ENCODE measurements at regions not wholly inside any gene's neighbourhood (a gene's known extent, or its start where the extent isn't known, plus 50 kb on each side); places are given as distances from the start of the nearest gene placed in this dataset.
A peak's percentile ranks its signal among the peaks of the same experiment; 100 is the strongest.

DNA sequence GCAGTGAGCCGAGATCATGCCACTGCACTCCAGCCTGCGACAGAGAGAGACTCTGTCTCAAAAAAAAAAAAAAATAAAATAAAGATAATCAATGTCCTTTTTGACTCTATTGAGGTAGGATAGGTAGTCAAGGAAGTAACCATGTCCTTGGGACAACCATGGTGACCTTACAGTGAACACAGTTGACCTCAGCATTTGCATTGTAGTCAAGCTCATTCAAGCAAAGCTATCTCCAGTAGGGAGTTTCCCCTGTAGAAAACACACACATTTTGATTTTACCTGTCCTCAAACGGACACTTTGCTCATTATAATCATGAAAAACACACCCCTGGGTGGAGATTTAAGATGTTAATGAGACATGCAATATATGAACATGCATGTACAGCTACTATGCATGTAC is 171.7 kb downstream of the KIF20B start:
- no peaks in the 10 kb centered on the region for H3K4me1 ChIP-seq (ENCODE audit: insufficient read depth, low read length)
- no peaks in the 10 kb centered on the region for H3K9me3 ChIP-seq (ENCODE audit: insufficient read depth, low read depth, low read length)
- no peak for DNase-seq (ENCODE audit: low read depth)
- no peaks in the 10 kb centered on the region for H4K20me1 ChIP-seq (ENCODE audit: insufficient read depth, low read length)
- Mint-ChIP-seq H3K36me3 (ENCODE audit: low read depth, unreplicated experiment) (no peaks in the 10 kb centered on the region), H3K4me3 (ENCODE audit: unreplicated experiment) (no peak overlapping the region), H3K27ac (ENCODE audit: unreplicated experiment) (no peak overlapping the region), H3K9me3 (ENCODE audit: unreplicated experiment) (peaks cover 2% of the 10 kb centered on the region), H3K27me3 (ENCODE audit: low read depth, unreplicated experiment) (peaks cover 3% of the 10 kb centered on the region), H3K4me1 (ENCODE audit: low read depth, unreplicated experiment) (no peaks in the 10 kb centered on the region)
- no peaks in the 10 kb centered on the region for H3K79me2 ChIP-seq (ENCODE audit: insufficient read depth, low read length)
- no peak overlapping the region for H3K4me3 ChIP-seq (ENCODE audit: insufficient read depth, low read depth, low read length)
- FAIRE-seq: no peak
- no peaks in the 10 kb centered on the region for H3K27me3 ChIP-seq (ENCODE audit: insufficient read depth, low read length)
- H3K27ac ChIP-seq (ENCODE audit: low read depth, low read length): no peak overlapping the region
- no peak overlapping the region for H3K9ac ChIP-seq (ENCODE audit: low read length)
- H2AFZ ChIP-seq (ENCODE audit: low read depth, low read length): no peak overlapping the region
- H3K4me2 ChIP-seq (ENCODE audit: low read length): no peak overlapping the region
- H3K36me3 ChIP-seq (ENCODE audit: insufficient read depth, low read length): no peaks in the 10 kb centered on the region
- TF ChIP-seq EZH2 (IDR thresholded peaks at IDR 0.05; ENCODE audit: insufficient read depth, low read length) (no peak), CTCF (IDR thresholded peaks at IDR 0.05; ENCODE audit: insufficient read depth, low read depth, low read length) (no peak)

GRCh38 chr10:89875557-89875956 is 174.2 kb downstream of the KIF20B start:
- TF ChIP-seq EZH2 (IDR thresholded peaks at IDR 0.05; ENCODE audit: insufficient read depth, low read length) (no peak), CTCF (IDR thresholded peaks at IDR 0.05; ENCODE audit: insufficient read depth, low read depth, low read length) (no peak)
- no peaks in the 10 kb centered on the region for H3K36me3 ChIP-seq (ENCODE audit: insufficient read depth, low read length)
- no peak overlapping the region for H2AFZ ChIP-seq (ENCODE audit: low read depth, low read length)
- H3K79me2 ChIP-seq (ENCODE audit: insufficient read depth, low read length): no peaks in the 10 kb centered on the region
- no peak overlapping the region for H3K27ac ChIP-seq (ENCODE audit: low read depth, low read length)
- no peaks in the 10 kb centered on the region for H4K20me1 ChIP-seq (ENCODE audit: insufficient read depth, low read length)
- no peak overlapping the region for H3K4me3 ChIP-seq (ENCODE audit: insufficient read depth, low read depth, low read length)
- Mint-ChIP-seq H3K4me1 (ENCODE audit: low read depth, unreplicated experiment) (no peaks in the 10 kb centered on the region), H3K27me3 (ENCODE audit: low read depth, unreplicated experiment) (peaks cover 2% of the 10 kb centered on the region), H3K4me3 (ENCODE audit: unreplicated experiment) (no peak overlapping the region), H3K36me3 (ENCODE audit: low read depth, unreplicated experiment) (no peaks in the 10 kb centered on the region), H3K27ac (ENCODE audit: unreplicated experiment) (no peak overlapping the region), H3K9me3 (ENCODE audit: unreplicated experiment) (no peaks in the 10 kb centered on the region)
- H3K4me1 ChIP-seq (ENCODE audit: insufficient read depth, low read length): no peaks in the 10 kb centered on the region
- no peak for DNase-seq (ENCODE audit: low read depth)
- no peaks in the 10 kb centered on the region for H3K9me3 ChIP-seq (ENCODE audit: insufficient read depth, low read depth, low read length)
- FAIRE-seq: no peak
- H3K9ac ChIP-seq (ENCODE audit: low read length): no peak overlapping the region
- H3K4me2 ChIP-seq (ENCODE audit: low read length): no peak overlapping the region
- H3K27me3 ChIP-seq (ENCODE audit: insufficient read depth, low read length): no peaks in the 10 kb centered on the region

- Histone ChIP-seq H3K27ac (ENCODE audit: low read depth, low read length) (no peak overlapping the region), H3K4me3 (ENCODE audit: insufficient read depth, low read depth, low read length) (no peak overlapping the region), H3K27me3 (ENCODE audit: insufficient read depth, low read length) (no peaks in the 10 kb centered on the region), H3K4me2 (ENCODE audit: low read length) (no peak overlapping the region), H2AFZ (ENCODE audit: low read depth, low read length) (no peak overlapping the region), H3K4me1 (ENCODE audit: insufficient read depth, low read length) (no peaks in the 10 kb centered on the region), H3K9ac (ENCODE audit: low read length) (no peak overlapping the region), H3K79me2 (ENCODE audit: insufficient read depth, low read length) (no peaks in the 10 kb centered on the region), H4K20me1 (ENCODE audit: insufficient read depth, low read length) (no peaks in the 10 kb centered on the region), H3K36me3 (ENCODE audit: insufficient read depth, low read length) (no peaks in the 10 kb centered on the region), H3K9me3 (ENCODE audit: insufficient read depth, low read depth, low read length) (no peaks in the 10 kb centered on the region)
- TF ChIP-seq CTCF (IDR thresholded peaks at IDR 0.05; ENCODE audit: insufficient read depth, low read depth, low read length) (no peak), EZH2 (IDR thresholded peaks at IDR 0.05; ENCODE audit: insufficient read depth, low read length) (no peak)
- no peaks in the 10 kb centered on the region for H3K36me3 Mint-ChIP-seq (ENCODE audit: low read depth, unreplicated experiment)
- DNase-seq (ENCODE audit: low read depth): peak; percentile 70
- H3K27me3 Mint-ChIP-seq (ENCODE audit: low read depth, unreplicated experiment): peaks cover 2% of the 10 kb centered on the region
- no peaks in the 10 kb centered on the region for H3K4me1 Mint-ChIP-seq (ENCODE audit: low read depth, unreplicated experiment)
- no peak overlapping the region for H3K27ac Mint-ChIP-seq (ENCODE audit: unreplicated experiment)
- H3K9me3 Mint-ChIP-seq (ENCODE audit: unreplicated experiment): no peaks in the 10 kb centered on the region
- FAIRE-seq: no peak
- H3K4me3 Mint-ChIP-seq (ENCODE audit: unreplicated experiment): no peak overlapping the region
Measured at GRCh38 chr10:89879121-89879520, 177.7 kb downstream of the KIF20B start.
